Pons (tissue), 1 donor: ENCODE measurements at regions not wholly inside any gene's neighbourhood (a gene's known extent, or its start where the extent isn't known, plus 50 kb on each side); places are given as distances from the start of the nearest gene placed in this dataset.
A peak's percentile ranks its signal among the peaks of the same experiment; 100 is the strongest.
"Not testable (repeated sequence)": the region's sequence is repeated elsewhere in the genome, so short reads cannot be mapped to it uniquely, and the experiment has no call there.

Experiments
- DNase-seq: peaks from one replicate; pipeline ENCODE4 v3.0.0-alpha.2; 2016; ENCODE audit warnings: low spot score

DNA sequence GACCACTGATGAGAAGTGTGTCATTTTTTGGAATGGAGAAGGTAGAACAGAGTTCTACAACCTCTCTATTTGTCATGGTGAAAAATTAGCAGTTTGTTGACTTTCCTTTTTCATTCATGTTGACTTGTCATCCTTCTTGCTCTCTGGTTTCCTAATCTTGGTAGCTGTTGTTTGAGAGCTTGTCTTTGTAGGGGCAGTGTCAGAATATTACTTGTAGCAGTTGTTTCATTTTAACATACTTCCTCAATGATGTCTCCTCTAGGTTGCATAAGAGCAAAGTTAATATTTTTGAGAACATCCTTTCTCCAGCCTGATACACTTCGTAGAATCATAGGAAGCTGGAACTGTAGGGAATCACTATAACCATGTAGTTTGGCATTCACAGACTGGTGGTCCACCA lies 368.2 kb upstream of the FANCL start:
- DNase-seq: no peak

GRCh38 chr2:58608146-58608545 lies 367.0 kb upstream of the FANCL start:
- no peak for DNase-seq

GRCh38 chr2:58607448-58607847 lies 366.3 kb upstream of the FANCL start:
- DNase-seq: no peak

- no peak for DNase-seq
These were observed 365.7 kb upstream of the FANCL start for GRCh38 chr2:58606799-58607198.

GRCh38 chr2:58604096-58604495 lies 363.0 kb upstream of the FANCL start:
- no peak for DNase-seq

GRCh38 chr2:58601017-58601416 lies 359.9 kb upstream of the FANCL start:
- no peak for DNase-seq

- no peak for DNase-seq
These were observed 357.0 kb upstream of the FANCL start for GRCh38 chr2:58598171-58598570.

GRCh38 chr2:58595714-58596113 lies 354.6 kb upstream of the FANCL start:
- DNase-seq: no peak

- no peak for DNase-seq
These were observed 353.6 kb upstream of the FANCL start for GRCh38 chr2:58594762-58595161.

DNA sequence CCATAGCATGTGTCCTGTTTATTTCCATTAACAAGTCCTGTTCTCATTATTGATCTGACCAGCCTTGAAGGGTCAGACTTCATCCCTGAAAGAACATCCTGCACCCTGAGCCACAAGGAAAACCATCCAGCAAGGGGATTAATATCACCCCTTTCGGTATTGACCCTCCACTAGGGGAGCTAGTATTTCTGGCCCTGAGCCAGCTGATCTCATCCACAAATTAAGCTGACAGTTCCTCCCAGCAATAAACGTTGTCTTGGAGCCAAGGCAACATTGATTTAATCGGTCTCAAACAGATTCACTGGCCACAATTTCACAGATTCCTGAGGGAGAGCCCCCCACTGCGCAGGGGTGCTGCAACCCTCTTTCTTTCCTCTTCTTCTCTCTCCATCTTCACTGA lies 353.1 kb upstream of the FANCL start:
- DNase-seq: no peak

- DNase-seq: not testable (repeated sequence)
These were observed 345.1 kb upstream of the FANCL start for GRCh38 chr2:58586178-58586577.

- DNase-seq: no peak
These were observed 344.1 kb upstream of the FANCL start for GRCh38 chr2:58585233-58585632.

DNA sequence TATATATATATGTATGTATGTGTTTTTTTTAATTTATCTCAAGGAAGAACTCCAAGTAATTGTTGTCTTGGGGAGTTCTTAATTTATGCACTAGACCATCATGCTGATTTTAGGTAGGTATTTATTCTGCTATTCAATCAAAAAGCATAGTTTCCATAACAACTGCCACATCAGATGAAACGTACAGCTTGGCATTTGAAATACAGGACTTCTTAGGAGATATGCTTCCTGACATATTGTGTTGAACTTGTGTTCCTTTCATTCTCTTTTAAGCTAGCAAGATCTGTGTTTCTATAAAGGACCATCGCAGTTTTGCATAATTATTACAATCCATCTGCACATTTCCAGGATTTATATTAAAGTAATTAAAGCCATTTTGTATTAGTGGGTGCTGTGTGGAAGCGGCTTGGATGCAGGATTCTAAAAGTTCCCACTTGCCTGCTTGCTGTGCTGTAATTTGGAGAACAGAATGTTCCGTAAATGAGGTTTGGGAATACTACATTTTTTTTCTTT lies 343.5 kb upstream of the FANCL start:
- DNase-seq: no peak

- no peak for DNase-seq
These were observed 337.2 kb upstream of the FANCL start for GRCh38 chr2:58578276-58578675.

- DNase-seq: no peak
These were observed 333.7 kb upstream of the FANCL start for GRCh38 chr2:58574873-58575272.

GRCh38 chr2:58572731-58573130 lies 331.6 kb upstream of the FANCL start:
- no peak for DNase-seq

DNA sequence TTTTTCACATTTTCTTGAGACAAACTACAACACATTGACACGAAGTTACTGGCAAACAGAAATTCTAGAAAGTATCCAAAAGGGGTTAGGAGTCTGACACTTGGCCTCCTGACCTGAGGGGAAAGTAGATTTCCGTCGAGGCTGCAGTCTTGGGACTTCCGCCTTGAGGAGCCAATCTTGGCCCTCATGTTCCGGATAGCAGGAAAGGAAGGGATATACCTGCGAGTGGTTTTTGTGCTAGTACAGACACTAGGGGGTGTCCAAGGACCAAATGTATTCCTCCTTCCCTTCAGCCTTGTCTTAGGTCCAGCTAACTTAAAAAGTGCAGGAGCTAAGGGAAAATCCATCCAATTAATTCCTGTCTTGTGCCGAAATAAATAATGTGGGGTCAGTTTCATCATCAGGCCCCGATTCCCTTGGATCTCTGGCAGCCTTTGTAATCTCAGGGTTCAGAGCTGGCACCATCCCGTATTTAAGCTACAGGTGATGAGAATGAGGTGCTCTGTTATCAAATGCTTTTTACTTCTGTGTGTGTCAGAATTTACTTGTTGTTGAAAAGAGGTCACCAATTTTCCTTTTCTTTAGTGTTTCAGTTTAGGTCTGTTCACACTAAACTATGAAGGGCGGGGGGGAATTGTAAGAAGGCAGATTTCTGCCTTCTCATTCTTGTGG lies 330.2 kb upstream of the FANCL start:
- DNase-seq: peak; percentile 69

DNA sequence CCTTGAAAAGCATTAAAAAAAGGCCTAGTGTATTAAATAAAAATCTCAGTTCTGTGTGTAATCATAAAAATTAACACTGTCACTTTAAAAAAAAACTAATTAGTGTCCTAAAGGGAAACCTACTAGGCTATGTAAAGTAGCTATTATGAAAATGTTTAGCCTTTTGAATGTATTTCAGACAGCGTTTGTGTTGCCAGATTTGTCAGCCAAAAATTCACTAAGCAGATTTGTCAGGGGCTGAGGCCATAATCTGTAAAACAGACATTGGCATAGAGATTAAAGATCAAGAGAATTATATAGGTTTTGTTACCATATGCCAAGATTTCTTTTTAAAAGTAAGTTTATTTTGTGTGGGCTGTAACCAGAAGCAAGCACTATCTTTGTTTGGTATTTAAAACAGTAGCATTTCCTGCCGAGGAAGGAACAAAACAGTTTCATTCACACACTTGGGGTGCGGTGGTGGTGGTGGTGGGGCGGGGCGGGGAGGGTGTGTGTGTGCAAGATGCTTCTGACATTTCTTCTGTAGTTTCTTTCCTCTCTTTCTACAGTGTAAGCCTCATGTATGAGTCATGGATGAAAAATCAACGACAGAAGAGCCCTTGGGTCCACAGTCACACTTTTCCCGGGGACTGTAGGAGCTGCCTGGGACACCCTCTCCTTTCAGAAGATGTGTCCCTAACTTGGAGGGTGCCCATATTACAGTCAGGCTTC lies 328.5 kb upstream of the FANCL start:
- DNase-seq: no peak

DNA sequence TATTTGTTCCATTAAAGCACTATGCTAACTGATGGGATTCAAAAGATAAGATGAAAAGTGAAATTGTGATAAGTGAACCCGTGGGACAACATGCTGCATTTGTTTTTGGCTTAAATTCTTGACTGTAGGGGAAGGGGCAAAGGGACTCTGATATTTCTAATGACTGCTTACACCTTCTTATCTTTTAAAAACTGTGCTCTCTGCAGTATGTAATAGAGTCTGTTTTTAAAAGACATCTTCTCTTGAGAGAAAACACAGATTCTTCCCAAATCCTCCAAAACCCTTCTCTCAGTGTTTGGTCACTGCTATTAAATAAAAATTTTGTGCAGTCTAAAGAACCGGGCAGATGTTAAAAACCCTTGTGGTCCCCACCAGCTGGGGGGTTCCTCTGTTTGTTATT lies 327.8 kb upstream of the FANCL start:
- no peak for DNase-seq

- DNase-seq: no peak
These were observed 321.2 kb upstream of the FANCL start for GRCh38 chr2:58562276-58562675.

- no peak for DNase-seq
These were observed 319.4 kb upstream of the FANCL start for GRCh38 chr2:58560531-58560930.

- DNase-seq: no peak
These were observed 317.8 kb upstream of the FANCL start for GRCh38 chr2:58558881-58559280.

GRCh38 chr2:58557176-58557575 lies 316.1 kb upstream of the FANCL start:
- no peak for DNase-seq

GRCh38 chr2:58553937-58554336 lies 312.8 kb upstream of the FANCL start:
- peak; percentile 65 for DNase-seq
